ENCODE measurements at regions not wholly inside any gene's neighbourhood (a gene's known extent, or its start where the extent isn't known, plus 50 kb on each side); places are given as distances from the start of the nearest gene placed in this dataset.

DNA sequence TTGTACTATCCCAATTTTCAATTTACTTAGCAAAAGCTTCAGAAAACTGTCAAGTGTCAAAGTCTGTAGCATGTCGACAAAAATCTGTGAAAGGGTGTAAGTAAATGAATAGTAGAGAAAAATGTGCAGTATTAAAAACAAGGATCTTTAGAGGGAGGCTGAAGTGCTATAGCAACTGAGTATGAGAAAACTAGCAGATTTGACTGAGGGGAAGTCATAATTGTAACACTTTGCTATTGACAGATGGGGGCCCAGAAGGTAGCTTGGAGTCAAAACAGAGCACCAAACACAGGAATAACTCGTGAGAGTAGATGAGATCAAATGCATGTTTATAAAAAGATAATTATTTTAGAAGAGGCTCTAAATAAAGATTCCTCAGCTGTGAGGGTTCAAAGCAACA is 657.7 kb downstream of the TMEM182 start:
- no peaks in the 10 kb centered on the region for H3K27me3 ChIP-seq (ENCODE audit: control insufficient read depth in 1 of 2, insufficient read depth in 2 of 2, low read length in 2 of 2)
- H3K9ac ChIP-seq (ENCODE audit: low read length in 2 of 2), result no peak overlapping the region
- no peak overlapping the region for H3K27ac ChIP-seq (ENCODE audit: low read length)
- H3K4me1 ChIP-seq (ENCODE audit: control insufficient read depth, insufficient read depth, low read length), result no peaks in the 10 kb centered on the region
- no peaks in the 10 kb centered on the region for H3K36me3 ChIP-seq (ENCODE audit: control insufficient read depth in 2 of 2, insufficient read depth in 2 of 2, low read length in 2 of 2)
- no peaks in the 10 kb centered on the region for H3K9me3 ChIP-seq (ENCODE audit: control insufficient read depth in 2 of 2, low read length in 2 of 2)
- no peak overlapping the region for H3K4me3 ChIP-seq (ENCODE audit: low read length in 2 of 2)

DNA sequence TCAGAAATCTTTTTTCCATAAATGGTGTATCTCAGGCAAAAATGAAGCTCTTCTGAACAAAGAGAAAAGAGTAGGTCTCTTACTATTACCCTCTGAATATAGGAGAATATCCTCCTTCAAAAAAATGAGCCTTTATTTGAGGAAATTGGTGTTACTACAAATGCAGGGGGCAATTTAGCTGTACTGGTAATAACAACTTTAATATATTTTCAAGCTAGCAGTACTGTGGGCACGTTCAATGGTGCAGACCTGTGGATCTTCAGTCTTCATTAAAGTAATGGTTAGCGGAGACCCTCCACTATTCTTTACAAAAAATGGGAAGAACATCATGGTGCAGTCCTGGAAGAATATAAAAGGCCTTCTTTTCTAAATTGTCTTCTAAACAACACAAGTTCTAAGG is 661.3 kb downstream of the TMEM182 start:
- Histone ChIP-seq H3K9ac (ENCODE audit: low read length in 2 of 2) (no peak overlapping the region), H3K4me1 (ENCODE audit: control insufficient read depth, insufficient read depth, low read length) (no peaks in the 10 kb centered on the region), H3K27ac (ENCODE audit: low read length) (no peak overlapping the region), H3K9me3 (ENCODE audit: control insufficient read depth in 2 of 2, low read length in 2 of 2) (no peaks in the 10 kb centered on the region), H3K4me3 (ENCODE audit: low read length in 2 of 2) (no peak overlapping the region), H3K27me3 (ENCODE audit: control insufficient read depth in 1 of 2, insufficient read depth in 2 of 2, low read length in 2 of 2) (no peaks in the 10 kb centered on the region), H3K36me3 (ENCODE audit: control insufficient read depth in 2 of 2, insufficient read depth in 2 of 2, low read length in 2 of 2) (no peaks in the 10 kb centered on the region)

DNA sequence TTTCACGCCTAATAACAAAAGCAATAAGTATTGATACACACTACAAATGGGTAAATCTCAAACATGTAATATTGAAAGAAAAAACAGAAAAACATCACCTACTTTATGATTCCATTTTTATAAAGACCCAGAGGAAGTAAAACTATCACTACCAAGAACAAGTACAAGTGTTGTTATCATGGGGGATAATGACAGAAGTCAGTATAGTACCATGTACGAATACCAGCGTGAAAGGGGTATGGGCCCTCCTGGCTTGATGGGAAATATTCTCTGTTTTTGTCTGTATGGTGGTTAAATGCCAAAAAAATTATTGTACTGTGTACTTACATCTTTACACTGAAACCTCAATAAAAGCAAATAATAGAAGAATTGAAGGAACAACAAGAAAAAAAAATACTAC is 665.7 kb downstream of the TMEM182 start:
- no peaks in the 10 kb centered on the region for H3K36me3 ChIP-seq (ENCODE audit: control insufficient read depth in 2 of 2, insufficient read depth in 2 of 2, low read length in 2 of 2)
- no peaks in the 10 kb centered on the region for H3K27me3 ChIP-seq (ENCODE audit: control insufficient read depth in 1 of 2, insufficient read depth in 2 of 2, low read length in 2 of 2)
- no peaks in the 10 kb centered on the region for H3K4me1 ChIP-seq (ENCODE audit: control insufficient read depth, insufficient read depth, low read length)
- H3K27ac ChIP-seq (ENCODE audit: low read length), result no peak overlapping the region
- H3K9me3 ChIP-seq (ENCODE audit: control insufficient read depth in 2 of 2, low read length in 2 of 2), result no peaks in the 10 kb centered on the region
- no peak overlapping the region for H3K9ac ChIP-seq (ENCODE audit: low read length in 2 of 2)
- H3K4me3 ChIP-seq (ENCODE audit: low read length in 2 of 2), result no peak overlapping the region

DNA sequence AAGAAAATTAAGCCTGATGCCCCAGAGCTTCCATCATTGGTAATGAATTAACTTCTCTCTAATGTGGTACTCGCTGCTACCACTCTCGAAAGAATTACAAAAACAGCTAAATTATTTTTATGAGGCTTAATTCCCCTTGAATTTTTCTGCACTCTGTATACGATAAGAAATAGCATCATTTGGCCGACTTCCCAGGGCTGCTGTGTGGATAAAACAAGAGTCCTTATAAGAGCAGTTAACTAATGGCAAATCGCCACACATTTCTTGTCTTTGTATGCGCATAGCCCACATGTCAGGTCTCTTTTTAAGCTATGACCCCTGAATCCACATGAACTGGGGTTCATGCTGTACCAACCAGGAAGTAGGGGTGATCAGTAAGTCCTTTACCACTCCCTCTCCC is 668.4 kb downstream of the TMEM182 start:
- no peaks in the 10 kb centered on the region for H3K27me3 ChIP-seq (ENCODE audit: control insufficient read depth in 1 of 2, insufficient read depth in 2 of 2, low read length in 2 of 2)
- H3K4me1 ChIP-seq (ENCODE audit: control insufficient read depth, insufficient read depth, low read length), result no peaks in the 10 kb centered on the region
- H3K9me3 ChIP-seq (ENCODE audit: control insufficient read depth in 2 of 2, low read length in 2 of 2), result peaks cover 0 to 3% of the 10 kb centered on the region in 2 donors
- no peak overlapping the region for H3K27ac ChIP-seq (ENCODE audit: low read length)
- no peak overlapping the region for H3K9ac ChIP-seq (ENCODE audit: low read length in 2 of 2)
- no peaks in the 10 kb centered on the region for H3K36me3 ChIP-seq (ENCODE audit: control insufficient read depth in 2 of 2, insufficient read depth in 2 of 2, low read length in 2 of 2)
- H3K4me3 ChIP-seq (ENCODE audit: low read length in 2 of 2), result no peak overlapping the region

DNA sequence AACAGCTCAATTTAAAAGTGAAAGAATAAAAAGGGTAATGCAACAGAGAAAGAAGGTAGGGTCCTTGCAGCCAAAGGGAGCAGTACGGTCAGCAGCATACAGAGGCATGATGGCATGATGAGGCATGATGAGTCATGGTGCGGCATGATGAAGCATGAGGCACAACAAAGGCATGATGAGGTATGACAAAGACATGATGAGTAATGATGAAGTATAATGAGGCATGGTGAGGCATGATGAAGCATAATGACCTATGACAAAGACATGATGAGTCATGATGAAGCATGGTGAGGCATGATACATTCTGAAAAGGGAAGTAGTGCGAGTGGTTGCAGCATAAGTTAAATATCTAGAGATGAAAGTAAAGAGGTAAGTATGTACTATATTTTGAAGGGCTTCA is 673.2 kb downstream of the TMEM182 start:
- Histone ChIP-seq H3K9me3 (ENCODE audit: control insufficient read depth in 2 of 2, low read length in 2 of 2) (peaks cover 0 to 3% of the 10 kb centered on the region in 2 donors), H3K4me1 (ENCODE audit: control insufficient read depth, insufficient read depth, low read length) (no peaks in the 10 kb centered on the region), H3K36me3 (ENCODE audit: control insufficient read depth in 2 of 2, insufficient read depth in 2 of 2, low read length in 2 of 2) (no peaks in the 10 kb centered on the region), H3K27ac (ENCODE audit: low read length) (no peak overlapping the region), H3K27me3 (ENCODE audit: control insufficient read depth in 1 of 2, insufficient read depth in 2 of 2, low read length in 2 of 2) (no peaks in the 10 kb centered on the region), H3K4me3 (ENCODE audit: low read length in 2 of 2) (no peak overlapping the region), H3K9ac (ENCODE audit: low read length in 2 of 2) (no peak overlapping the region)

DNA sequence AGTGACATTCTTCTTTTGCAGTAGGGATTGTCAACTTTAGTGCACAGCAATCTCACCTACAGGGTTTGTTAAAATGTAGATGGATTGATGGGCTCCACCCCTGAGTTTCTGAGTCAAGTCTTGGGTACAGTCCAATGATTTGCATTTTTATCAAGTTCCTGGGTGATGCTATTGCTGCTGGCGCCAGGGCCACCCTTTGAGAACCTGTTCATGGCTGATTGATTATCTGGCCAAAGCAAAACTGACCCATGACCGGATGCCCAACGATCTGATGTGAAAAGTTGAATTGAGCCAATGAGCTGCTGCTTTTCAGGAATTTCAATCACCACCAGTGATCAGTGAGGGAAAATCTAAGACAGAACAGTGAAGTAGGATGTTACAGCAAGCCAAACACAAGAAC is 675.3 kb downstream of the TMEM182 start:
- Histone ChIP-seq H3K27ac (ENCODE audit: low read length) (no peak overlapping the region), H3K4me1 (ENCODE audit: control insufficient read depth, insufficient read depth, low read length) (no peaks in the 10 kb centered on the region), H3K9ac (ENCODE audit: low read length in 2 of 2) (no peak overlapping the region), H3K4me3 (ENCODE audit: low read length in 2 of 2) (no peak overlapping the region), H3K9me3 (ENCODE audit: control insufficient read depth in 2 of 2, low read length in 2 of 2) (peaks cover 0 to 3% of the 10 kb centered on the region in 2 donors), H3K36me3 (ENCODE audit: control insufficient read depth in 2 of 2, insufficient read depth in 2 of 2, low read length in 2 of 2) (no peaks in the 10 kb centered on the region), H3K27me3 (ENCODE audit: control insufficient read depth in 1 of 2, insufficient read depth in 2 of 2, low read length in 2 of 2) (no peaks in the 10 kb centered on the region)

DNA sequence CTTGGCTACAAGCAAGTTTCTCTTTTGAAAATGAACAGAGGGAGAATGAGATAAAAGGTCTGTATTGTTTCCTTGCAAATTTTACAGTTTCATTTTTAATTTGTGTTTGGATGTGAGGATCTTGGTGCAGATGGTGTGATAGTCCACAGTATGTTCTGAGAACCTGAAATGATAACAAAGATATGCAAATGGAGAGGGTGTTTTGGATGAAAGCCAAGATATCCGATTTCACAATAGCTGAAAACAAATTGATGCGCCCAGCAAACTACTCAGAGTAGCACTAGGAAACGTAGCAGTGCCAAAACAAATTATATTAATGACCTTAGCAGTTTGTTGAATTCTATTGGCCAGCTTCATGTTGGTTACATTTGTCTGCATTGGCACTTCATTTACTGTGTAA is 683.5 kb downstream of the TMEM182 start:
- Histone ChIP-seq H3K4me3 (ENCODE audit: low read length in 2 of 2) (no peak overlapping the region), H3K9ac (ENCODE audit: low read length in 2 of 2) (no peak overlapping the region), H3K9me3 (ENCODE audit: control insufficient read depth in 2 of 2, low read length in 2 of 2) (no peaks in the 10 kb centered on the region), H3K4me1 (ENCODE audit: control insufficient read depth, insufficient read depth, low read length) (no peaks in the 10 kb centered on the region), H3K27ac (ENCODE audit: low read length) (no peak overlapping the region), H3K27me3 (ENCODE audit: control insufficient read depth in 1 of 2, insufficient read depth in 2 of 2, low read length in 2 of 2) (no peaks in the 10 kb centered on the region), H3K36me3 (ENCODE audit: control insufficient read depth in 2 of 2, insufficient read depth in 2 of 2, low read length in 2 of 2) (no peaks in the 10 kb centered on the region)

DNA sequence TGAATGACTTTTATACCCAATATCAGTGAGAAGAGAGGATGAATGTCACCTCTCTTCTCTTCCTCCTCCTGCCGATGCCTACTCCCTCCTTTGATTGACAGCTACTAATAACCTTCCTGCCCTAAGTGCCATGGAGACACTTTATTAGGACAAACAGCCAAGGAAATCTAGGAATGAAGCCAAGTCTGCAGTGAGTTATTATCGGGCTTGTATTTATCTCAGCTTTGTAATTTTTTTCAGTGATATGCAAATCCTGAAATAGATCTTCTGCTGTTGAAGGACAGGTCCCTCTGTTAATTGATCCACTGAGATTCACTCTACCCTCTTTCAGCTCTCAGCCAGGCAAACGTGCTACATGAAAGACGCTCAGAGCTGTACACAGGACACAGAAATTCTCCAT is 686.7 kb downstream of the TMEM182 start:
- H3K4me1 ChIP-seq (ENCODE audit: control insufficient read depth, insufficient read depth, low read length), result no peaks in the 10 kb centered on the region
- H3K27me3 ChIP-seq (ENCODE audit: control insufficient read depth in 1 of 2, insufficient read depth in 2 of 2, low read length in 2 of 2), result no peaks in the 10 kb centered on the region
- no peak overlapping the region for H3K9ac ChIP-seq (ENCODE audit: low read length in 2 of 2)

DNA sequence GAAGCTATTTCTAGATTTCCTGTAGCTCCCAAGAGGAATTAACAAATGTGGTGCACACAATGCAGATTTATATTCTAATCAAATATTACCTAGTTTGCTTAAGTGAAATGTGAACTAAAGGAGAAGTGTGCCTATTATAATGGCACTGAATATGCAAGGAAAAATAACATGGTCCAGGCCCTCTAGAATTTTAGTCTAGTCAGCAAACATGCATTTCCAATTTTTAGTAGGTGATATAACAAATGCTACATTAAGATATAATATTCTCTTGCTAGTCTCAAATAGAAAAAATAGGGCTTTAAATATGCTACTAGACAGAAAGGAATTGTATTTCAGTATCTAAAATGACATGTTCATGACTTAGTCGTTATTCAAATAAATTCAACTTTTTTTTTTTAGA is 689.5 kb downstream of the TMEM182 start:
- Histone ChIP-seq H3K4me3 (ENCODE audit: low read length in 2 of 2) (no peak overlapping the region), H3K36me3 (ENCODE audit: control insufficient read depth in 2 of 2, insufficient read depth in 2 of 2, low read length in 2 of 2) (no peaks in the 10 kb centered on the region), H3K9ac (ENCODE audit: low read length in 2 of 2) (no peak overlapping the region), H3K27me3 (ENCODE audit: control insufficient read depth in 1 of 2, insufficient read depth in 2 of 2, low read length in 2 of 2) (no peaks in the 10 kb centered on the region), H3K4me1 (ENCODE audit: control insufficient read depth, insufficient read depth, low read length) (no peaks in the 10 kb centered on the region), H3K27ac (ENCODE audit: low read length) (no peak overlapping the region), H3K9me3 (ENCODE audit: control insufficient read depth in 2 of 2, low read length in 2 of 2) (no peaks in the 10 kb centered on the region)

More for the DNA sequence above, 686.7 kb downstream of the TMEM182 start:
- H3K4me3 ChIP-seq (ENCODE audit: low read length in 2 of 2), result no peak overlapping the region
- no peaks in the 10 kb centered on the region for H3K9me3 ChIP-seq (ENCODE audit: control insufficient read depth in 2 of 2, low read length in 2 of 2)
- no peaks in the 10 kb centered on the region for H3K36me3 ChIP-seq (ENCODE audit: control insufficient read depth in 2 of 2, insufficient read depth in 2 of 2, low read length in 2 of 2)
- no peak overlapping the region for H3K27ac ChIP-seq (ENCODE audit: low read length)

DNA sequence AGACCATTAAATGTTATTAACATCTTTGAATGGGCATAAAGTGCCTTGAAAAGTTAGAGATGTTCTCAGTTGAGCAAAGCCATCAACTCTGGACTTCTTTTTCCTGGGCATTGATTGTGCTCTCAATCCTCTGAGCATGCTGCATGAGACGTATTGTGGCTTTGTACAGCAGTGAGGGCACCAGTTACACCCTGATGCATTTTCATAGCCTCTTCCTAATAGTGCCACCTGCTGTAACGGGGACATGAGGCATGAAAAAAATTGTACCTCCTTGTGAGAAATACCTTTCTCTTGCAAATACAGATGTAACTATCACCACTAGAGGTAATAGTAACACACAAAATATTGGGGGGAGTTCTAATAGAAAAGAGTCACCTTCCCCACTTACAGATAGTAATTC is 697.5 kb downstream of the TMEM182 start:
- Histone ChIP-seq H3K27ac (ENCODE audit: low read length) (no peak overlapping the region), H3K9ac (ENCODE audit: low read length in 2 of 2) (no peak overlapping the region), H3K4me3 (ENCODE audit: low read length in 2 of 2) (no peak overlapping the region), H3K4me1 (ENCODE audit: control insufficient read depth, insufficient read depth, low read length) (no peaks in the 10 kb centered on the region), H3K9me3 (ENCODE audit: control insufficient read depth in 2 of 2, low read length in 2 of 2) (no peaks in the 10 kb centered on the region), H3K36me3 (ENCODE audit: control insufficient read depth in 2 of 2, insufficient read depth in 2 of 2, low read length in 2 of 2) (no peaks in the 10 kb centered on the region), H3K27me3 (ENCODE audit: control insufficient read depth in 1 of 2, insufficient read depth in 2 of 2, low read length in 2 of 2) (no peaks in the 10 kb centered on the region)

DNA sequence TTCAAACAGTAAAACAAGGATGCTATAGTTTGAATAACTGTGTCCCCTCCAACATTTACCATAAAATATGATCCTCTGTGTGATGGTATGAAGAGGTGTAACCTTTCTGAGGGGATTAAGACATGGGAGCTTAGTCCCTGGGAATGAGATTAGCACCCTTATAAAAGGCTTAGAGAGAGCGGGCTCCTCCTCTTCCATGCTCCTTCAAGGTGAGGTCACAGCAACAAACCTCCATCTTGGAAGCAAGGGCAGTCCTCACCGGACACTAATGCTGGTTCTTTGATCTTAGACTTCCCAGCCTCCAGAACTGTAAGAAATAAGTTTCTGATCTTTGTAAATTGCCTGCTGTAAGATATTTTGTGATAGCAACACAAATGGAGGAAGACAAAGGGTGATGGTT is 700.3 kb downstream of the TMEM182 start:
- H3K4me1 ChIP-seq (ENCODE audit: control insufficient read depth, insufficient read depth, low read length), result no peaks in the 10 kb centered on the region
- H3K27me3 ChIP-seq (ENCODE audit: control insufficient read depth in 1 of 2, insufficient read depth in 2 of 2, low read length in 2 of 2), result no peaks in the 10 kb centered on the region
- H3K9ac ChIP-seq (ENCODE audit: low read length in 2 of 2), result no peak overlapping the region
- H3K4me3 ChIP-seq (ENCODE audit: low read length in 2 of 2), result no peak overlapping the region
- H3K9me3 ChIP-seq (ENCODE audit: control insufficient read depth in 2 of 2, low read length in 2 of 2), result peaks cover 0 to 2% of the 10 kb centered on the region in 2 donors
- no peak overlapping the region for H3K27ac ChIP-seq (ENCODE audit: low read length)
- H3K36me3 ChIP-seq (ENCODE audit: control insufficient read depth in 2 of 2, insufficient read depth in 2 of 2, low read length in 2 of 2), result no peaks in the 10 kb centered on the region

DNA sequence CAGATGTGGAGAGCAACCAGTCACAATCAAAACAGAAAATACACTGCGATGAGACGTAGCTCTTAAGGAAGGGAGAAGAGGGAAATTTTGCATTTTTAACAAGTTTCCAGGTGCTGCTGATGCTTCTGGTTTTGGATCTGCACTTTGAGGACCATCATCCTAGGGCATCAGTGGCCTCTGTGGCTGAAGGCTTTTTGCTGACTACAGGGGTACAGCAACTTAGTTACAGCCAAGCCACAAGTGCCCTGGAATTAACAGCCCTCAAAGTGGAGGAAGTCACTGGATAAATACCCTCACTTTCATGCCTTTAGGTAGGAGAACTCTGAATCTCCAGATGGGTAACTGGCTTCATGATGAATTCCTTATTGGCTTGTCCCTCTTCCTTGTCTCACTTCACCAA is 700.9 kb downstream of the TMEM182 start:
- Histone ChIP-seq H3K27me3 (ENCODE audit: control insufficient read depth in 1 of 2, insufficient read depth in 2 of 2, low read length in 2 of 2) (no peaks in the 10 kb centered on the region), H3K4me1 (ENCODE audit: control insufficient read depth, insufficient read depth, low read length) (no peaks in the 10 kb centered on the region)

More for the DNA sequence above, 700.9 kb downstream of the TMEM182 start:
- H3K27ac ChIP-seq (ENCODE audit: low read length), result no peak overlapping the region
- H3K9me3 ChIP-seq (ENCODE audit: control insufficient read depth in 2 of 2, low read length in 2 of 2), result peaks cover 0 to 2% of the 10 kb centered on the region in 2 donors
- H3K4me3 ChIP-seq (ENCODE audit: low read length in 2 of 2), result no peak overlapping the region
- H3K9ac ChIP-seq (ENCODE audit: low read length in 2 of 2), result no peak overlapping the region
- H3K36me3 ChIP-seq (ENCODE audit: control insufficient read depth in 2 of 2, insufficient read depth in 2 of 2, low read length in 2 of 2), result no peaks in the 10 kb centered on the region

Data from stomach smooth muscle (tissue), 2 donors.